GM12878 (cell line): ENCODE measurements at regions not wholly inside any gene's neighbourhood (a gene's known extent, or its start where the extent isn't known, plus 50 kb on each side); places are given as distances from the start of the nearest gene placed in this dataset.

Experiments
- ATAC-seq: fragments of 200-7000 bp; cut with Tn5 transposase; 3 replicates; pipeline ENCODE4 v1.9.1; 2020; ENCODE audit warnings: mild to moderate bottlenecking, moderate library complexity
- BruUV-seq: library from RNA; stranded (reverse); fragments of 400-500 nt; replicated peaks from 2 replicates; lab custom pipeline; 2021; lab: Mats Ljungman, UMichigan
- CTCF ChIA-PET: fragments of 300-600 bp; sonication (Branson Sonifier 250); formaldehyde crosslinking; extraction: SDS; loops from one replicate; lab custom pipeline; 2021; ENCODE audit warnings: inconsistent platforms; lab: Yijun Ruan, JAX
- POLR2A ChIA-PET: fragments of 350-600 bp; formaldehyde crosslinking; extraction: SDS; loops from one replicate; lab custom pipeline; 2021; ENCODE audit warnings: inconsistent platforms; lab: Charles Lee
- RAD21 ChIA-PET: fragments of 300-600 bp; sonication (Branson Sonifier 250); formaldehyde crosslinking; loops from one replicate; lab custom pipeline; 2023; ENCODE audit warnings: antibody characterized with exemption; ENCODE audit not compliant: unreplicated experiment; lab: Charles Lee
- SMC1A ChIA-PET: fragments of 300-600 bp; sonication (Branson Sonifier 250); formaldehyde crosslinking; loops from one replicate; lab custom pipeline; 2023; ENCODE audit not compliant: unreplicated experiment, uncharacterized antibody; lab: Charles Lee
- DNase-seq: peaks from one replicate; pipeline ENCODE4 v3.0.0-alpha.2; 2011; ENCODE audit warnings: low read depth, low spot score
- FAIRE-seq: peaks from 3 replicates; lab custom pipeline; 2011; peaks lifted over from hg19 to GRCh38; lab: Jason Lieb, UNC
- H2AFZ ChIP-seq: 2 replicates; pipeline ENCODE4 v1.6.0; 2011; ENCODE audit warnings: low read depth, low read length, control low read depth; ENCODE audit not compliant: control insufficient read depth
- H3K27ac ChIP-seq: 2 replicates; pipeline ENCODE4 v1.5.1; 2011; ENCODE audit warnings: control low read depth; ENCODE audit not compliant: control insufficient read depth, insufficient read depth
- H3K27me3 ChIP-seq, 2 experiments: replicated peaks in 1 of 2; 2 replicates each; pipeline versions ENCODE4 v1.6.0 to v1.6.1; 2011; ENCODE audit warnings: low read length in 1 of 2; ENCODE audit not compliant: control insufficient read depth in 2 of 2, insufficient read depth in 2 of 2
- H3K36me3 ChIP-seq, 2 experiments: 2 replicates each; pipeline ENCODE4 v1.5.1; 2011; ENCODE audit warnings: low read length in 1 of 2; ENCODE audit not compliant: control insufficient read depth in 2 of 2, insufficient read depth in 2 of 2
- H3K4me1 ChIP-seq: 2 replicates; pipeline ENCODE4 v1.6.1; 2011; ENCODE audit warnings: mild to moderate bottlenecking, low read length, moderate library complexity, mixed read lengths; ENCODE audit not compliant: control insufficient read depth, insufficient read depth
- H3K4me2 ChIP-seq: 2 replicates; pipeline ENCODE4 v1.6.0; 2011; ENCODE audit warnings: control low read depth; ENCODE audit not compliant: control insufficient read depth, insufficient read depth
- H3K4me3 ChIP-seq: fragments of 200-600 bp; sonication (generic); 2 replicates; pipeline ENCODE4 v1.5.1; 2016
- H3K79me2 ChIP-seq: 2 replicates; pipeline ENCODE4 v1.6.0; 2011; ENCODE audit warnings: low read length; ENCODE audit not compliant: control insufficient read depth, insufficient read depth
- H3K9ac ChIP-seq: 2 replicates; pipeline ENCODE4 v1.8.0; 2011; ENCODE audit warnings: low read length, control low read depth, mixed read lengths; ENCODE audit not compliant: control insufficient read depth, insufficient read depth
- H3K9me3 ChIP-seq: replicated peaks from 3 replicates; pipeline ENCODE4 v1.5.1; 2011; ENCODE audit warnings: mild to moderate bottlenecking, low read length; ENCODE audit not compliant: control insufficient read depth, insufficient read depth
- H4K20me1 ChIP-seq: 2 replicates; pipeline ENCODE4 v1.6.0; 2011; ENCODE audit not compliant: control insufficient read depth, insufficient read depth
- ATF7 ChIP-seq: fragments of 450-650 bp; IDR thresholded peaks from 2 replicates; pipeline ENCODE4 v1.6.1; 2016; ENCODE audit warnings: low read depth, mild to moderate bottlenecking
- BRCA1 ChIP-seq: IDR thresholded peaks from 2 replicates; pipeline ENCODE4 v1.6.1; 2011; ENCODE audit warnings: low read depth, low read length, improper control_type of control experiment
- CBFB ChIP-seq: IDR thresholded peaks from 2 replicates; pipeline ENCODE4 v1.6.1; 2016; ENCODE audit warnings: antibody characterized with exemption, low read depth
- IKZF1 ChIP-seq: fragments of 450-650 bp; conservative IDR thresholded peaks from 2 replicates; pipeline ENCODE4 v1.6.1; 2017; ENCODE audit warnings: antibody characterized with exemption, mild to moderate bottlenecking
- POU2F2 ChIP-seq: IDR thresholded peaks from 3 replicates; pipeline ENCODE4 v1.6.1; 2011; ENCODE audit warnings: low read depth, mild to moderate bottlenecking, low read length, borderline replicate concordance
- SP1 ChIP-seq: IDR thresholded peaks from one replicate; pipeline ENCODE4 v1.6.1; 2011; ENCODE audit warnings: low read depth, low read length
- ZNF274 ChIP-seq: IDR thresholded peaks from one replicate; pipeline ENCODE4 v1.8.0; 2011; ENCODE audit not compliant: insufficient read length, insufficient read depth
- ZNF687 ChIP-seq: fragments of 450-650 bp; IDR thresholded peaks from 2 replicates; pipeline ENCODE4 v1.6.1; 2017; ENCODE audit warnings: mild to moderate bottlenecking, moderate library complexity
- WGBS: methylation state at CpG from one replicate; pipeline ENCODE4 v1.1.6; 2016; ENCODE audit warnings: low lambda C conversion rate; ENCODE audit not compliant: insufficient replicate concordance, insufficient coverage; ENCODE audit errors: missing lambda C conversion rate; 5-methylcytosine and 5-hydroxymethylcytosine counted together
- in situ Hi-C: fragments of 300-500 bp; cut with MboI; formaldehyde crosslinking; loops from 9 replicates; pipeline ENCODE4 v1.14.3; 2018; ENCODE audit warnings: mixed read lengths
- intact Hi-C: fragments of 100-400 bp; cut with micrococcal nuclease; formaldehyde crosslinking; loops from one replicate; pipeline ENCODE4 v1.14.2; 2022; ENCODE audit not compliant: unreplicated experiment

DNA sequence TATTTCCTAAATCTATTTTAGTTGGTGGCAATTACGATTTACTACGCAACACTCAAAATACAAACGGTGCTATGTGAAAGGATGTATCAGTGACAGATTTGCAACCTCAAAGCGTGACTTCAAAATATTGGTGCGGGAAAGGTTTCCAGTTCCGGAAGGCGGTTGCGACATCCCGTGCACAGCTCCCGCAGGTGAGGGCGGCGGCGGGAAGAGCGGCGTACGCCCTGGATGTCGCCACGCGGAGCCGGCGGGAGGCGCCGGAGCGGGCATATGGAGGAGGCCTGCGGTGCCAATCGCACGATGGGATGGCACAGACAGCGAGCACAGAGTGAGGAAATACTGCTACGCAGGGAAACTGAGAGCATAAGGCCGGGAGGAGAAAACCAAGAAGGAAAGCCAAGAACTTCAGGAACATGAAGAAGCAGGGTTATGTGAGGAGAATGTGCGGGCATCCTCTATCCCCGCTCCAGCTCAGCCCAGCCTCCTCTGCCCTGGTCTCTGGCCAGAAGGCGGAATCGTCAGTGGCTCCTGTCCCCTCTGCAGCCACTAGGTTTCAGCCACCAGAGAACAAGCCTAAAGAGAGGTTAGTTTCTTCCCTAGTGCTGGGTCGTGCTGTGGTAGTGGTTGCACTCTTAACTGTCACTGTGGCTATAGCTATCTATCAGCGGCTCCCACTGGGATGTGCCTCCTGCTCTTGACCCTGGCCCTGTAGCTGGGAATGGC, 378.1 kb upstream of the TLE4 start:
- ATAC-seq: no peak
- no TSS peak for BruUV-seq
- Histone ChIP-seq H3K4me3 (no peak overlapping the region), H2AFZ (no peak overlapping the region), H3K9ac (no peak overlapping the region), H3K27me3 (no peaks in the 10 kb centered on the region), H3K4me1 (no peaks in the 10 kb centered on the region), H3K79me2 (no peaks in the 10 kb centered on the region), H3K36me3 (no peaks in the 10 kb centered on the region)
- WGBS: 62% methylated on average over 21 of the region's 36 CpGs
- DNase-seq: no peak
- intact Hi-C loops: no loop called here
- RAD21 ChIA-PET: no interaction called here
- TF ChIP-seq IKZF1: no peak
- TF ChIP-seq POU2F2: no peak
- TF ChIP-seq BRCA1: no peak
- no peak for TF ChIP-seq ZNF274
- TF ChIP-seq ATF7: no peak
- TF ChIP-seq ZNF687: no peak
- no peak for TF ChIP-seq CBFB
- no peak for TF ChIP-seq SP1
- TF ChIP-seq, all 136 proteins: peak for 0
- POLR2A ChIA-PET: no interaction called here
- in situ Hi-C loops: no loop called here
- no peaks in the 10 kb centered on the region for H3K9me3 ChIP-seq
- SMC1A ChIA-PET: no interaction called here
- H3K4me2 ChIP-seq: no peak overlapping the region
- FAIRE-seq: no peak
- CTCF ChIA-PET: no interaction called here
- no peaks in the 10 kb centered on the region for H4K20me1 ChIP-seq
- no peak overlapping the region for H3K27ac ChIP-seq
